ENCODE measurements at regions not wholly inside any gene's neighbourhood (a gene's known extent, or its start where the extent isn't known, plus 50 kb on each side); places are given as distances from the start of the nearest gene placed in this dataset.

GRCh38 chr21:16572032-16572431, 842.2 kb downstream of the USP25 start:
- TF ChIP-seq CTCF (conservative IDR thresholded peaks at IDR 0.05; ENCODE audit: low read depth in 2 of 2): no peak
- TF ChIP-seq POLR2AphosphoS5 (IDR thresholded peaks at IDR 0.05; ENCODE audit: low read depth): no peak
- no peak for TF ChIP-seq STAT1 (IDR thresholded peaks at IDR 0.05; ENCODE audit: unreplicated experiment)
- no peak for TF ChIP-seq NANOG (IDR thresholded peaks at IDR 0.05; ENCODE audit: borderline replicate concordance)
- no peak for TF ChIP-seq REST (IDR thresholded peaks at IDR 0.05; ENCODE audit: unreplicated experiment)
- TF ChIP-seq EZH2 (IDR thresholded peaks at IDR 0.05; ENCODE audit: low read depth, unreplicated experiment): no peak
- no peak for TF ChIP-seq EZH2phosphoT487 (IDR thresholded peaks at IDR 0.05; ENCODE audit: unreplicated experiment)
- no peak for TF ChIP-seq JUNB (IDR thresholded peaks at IDR 0.05; ENCODE audit: unreplicated experiment)
- TF ChIP-seq ETS1 (IDR thresholded peaks at IDR 0.05): no peak
- no peak for TF ChIP-seq CREB1 (CRISPR knock-in tag; IDR thresholded peaks at IDR 0.05; ENCODE audit: low read depth)
- TF ChIP-seq ZNF114 (CRISPR knock-in tag; IDR thresholded peaks at IDR 0.05): no peak
- no peak for TF ChIP-seq ZNF331 (CRISPR knock-in tag; IDR thresholded peaks at IDR 0.05; ENCODE audit: low read depth)

Measured in GM23338 (cell line).